Tibial nerve (tissue), 4 donors: ENCODE measurements at regions not wholly inside any gene's neighbourhood (a gene's known extent, or its start where the extent isn't known, plus 50 kb on each side); places are given as distances from the start of the nearest gene placed in this dataset.

ENCODE experiments used
- EP300 ChIP-seq, 2 donors: sonication (generic); formaldehyde crosslinking; IDR thresholded peaks; one replicate each; pipeline ENCODE4 v1.6.1; 2017; ENCODE audit warnings: antibody characterized with exemption in 2 of 2, mild to moderate bottlenecking in 1 of 2
- POLR2A ChIP-seq, 2 donors: fragments of 450-650 bp; IDR thresholded peaks; one replicate each; pipeline ENCODE4 v1.6.1; 2017; ENCODE audit warnings: antibody characterized with exemption in 2 of 2, mild to moderate bottlenecking in 2 of 2, moderate library complexity in 2 of 2
- TF ChIP-seq, protein P1 (sequence below), 5 experiments: fragments of 200-600 bp in 3 of 5; fragments of 450-650 bp in 2 of 5; sonication (generic) in 3 of 5; IDR thresholded peaks; one replicate each; pipeline ENCODE4 v1.5.1; 2016 to 2019; ENCODE audit warnings: antibody characterized with exemption in 5 of 5, mild to moderate bottlenecking in 3 of 5, moderate library complexity in 2 of 5

DNA sequence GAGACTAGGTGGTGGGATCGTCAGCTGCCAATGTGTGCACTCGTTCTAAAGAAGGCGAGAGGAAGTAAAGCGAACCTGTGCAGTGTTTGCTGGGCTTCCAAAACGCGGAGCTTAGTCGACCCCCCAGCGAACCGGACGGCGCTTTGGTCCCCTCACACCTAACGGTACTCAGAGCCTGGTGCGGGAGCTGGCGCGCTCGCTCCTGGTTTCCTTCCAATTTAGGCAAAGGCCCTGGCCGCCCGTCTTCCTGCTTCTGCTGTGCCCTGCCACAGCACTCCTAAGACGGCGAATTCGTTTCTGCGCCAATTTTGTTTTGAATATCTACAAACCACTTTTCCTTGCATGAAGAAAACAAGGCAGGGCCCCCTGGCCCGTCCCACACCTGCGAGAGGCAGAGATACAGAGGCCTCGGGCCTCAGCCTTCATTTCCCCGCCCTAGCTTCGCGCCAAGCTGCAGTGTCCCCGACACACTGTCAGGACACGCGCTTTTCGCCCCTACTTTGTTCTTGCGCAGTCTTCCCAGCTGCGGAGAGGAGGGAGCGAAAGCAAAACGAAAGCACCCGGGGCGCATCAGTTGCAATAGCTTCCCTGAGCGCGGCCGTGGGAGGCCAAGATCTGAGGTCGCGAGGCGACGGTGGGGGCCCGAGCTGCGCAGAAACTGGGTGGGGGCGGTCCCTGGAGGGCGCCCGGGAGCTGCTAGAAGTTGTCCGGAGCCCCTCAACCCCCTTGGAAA is 111.9 kb downstream of the KCNRG start:
- TF ChIP-seq POLR2A (IDR thresholded peaks at IDR 0.05) = peak in 1 of 2 donors; percentile 26
- TF ChIP-seq EP300 (IDR thresholded peaks at IDR 0.05) = peak in 1 of 2 donors; percentile 48
- TF ChIP-seq, protein P1, sequence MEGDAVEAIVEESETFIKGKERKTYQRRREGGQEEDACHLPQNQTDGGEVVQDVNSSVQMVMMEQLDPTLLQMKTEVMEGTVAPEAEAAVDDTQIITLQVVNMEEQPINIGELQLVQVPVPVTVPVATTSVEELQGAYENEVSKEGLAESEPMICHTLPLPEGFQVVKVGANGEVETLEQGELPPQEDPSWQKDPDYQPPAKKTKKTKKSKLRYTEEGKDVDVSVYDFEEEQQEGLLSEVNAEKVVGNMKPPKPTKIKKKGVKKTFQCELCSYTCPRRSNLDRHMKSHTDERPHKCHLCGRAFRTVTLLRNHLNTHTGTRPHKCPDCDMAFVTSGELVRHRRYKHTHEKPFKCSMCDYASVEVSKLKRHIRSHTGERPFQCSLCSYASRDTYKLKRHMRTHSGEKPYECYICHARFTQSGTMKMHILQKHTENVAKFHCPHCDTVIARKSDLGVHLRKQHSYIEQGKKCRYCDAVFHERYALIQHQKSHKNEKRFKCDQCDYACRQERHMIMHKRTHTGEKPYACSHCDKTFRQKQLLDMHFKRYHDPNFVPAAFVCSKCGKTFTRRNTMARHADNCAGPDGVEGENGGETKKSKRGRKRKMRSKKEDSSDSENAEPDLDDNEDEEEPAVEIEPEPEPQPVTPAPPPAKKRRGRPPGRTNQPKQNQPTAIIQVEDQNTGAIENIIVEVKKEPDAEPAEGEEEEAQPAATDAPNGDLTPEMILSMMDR (IDR thresholded peaks at IDR 0.05) = no peak
